SK-N-SH (cell line): ENCODE measurements at regions not wholly inside any gene's neighbourhood (a gene's known extent, or its start where the extent isn't known, plus 50 kb on each side); places are given as distances from the start of the nearest gene placed in this dataset.

Source experiments
- CTCF ChIA-PET: fragments of 300-600, 350-600 bp; formaldehyde crosslinking; extraction: SDS; loops from one replicate; lab custom pipeline; 2021; lab: Yijun Ruan, JAX
- POLR2A ChIA-PET: fragments of 350-600 bp; sonication (Branson Sonifier 250); formaldehyde crosslinking; extraction: SDS; loops from one replicate; lab custom pipeline; 2020; ENCODE audit warnings: antibody characterized with exemption, inconsistent platforms; lab: Yijun Ruan, JAX
- DNase-seq: peaks from one replicate; pipeline ENCODE4 v3.0.0; 2012
- H2AFZ ChIP-seq: fragments of 200-600 bp; sonication (generic); 2 replicates; pipeline ENCODE4 v1.8.1; 2016; ENCODE audit warnings: antibody characterized with exemption, mild to moderate bottlenecking, low read depth
- H3F3A ChIP-seq: fragments of 200-600 bp; sonication (generic); replicated peaks from 2 replicates; pipeline ENCODE3; 2016; ENCODE audit warnings: antibody characterized with exemption, mild to moderate bottlenecking; ENCODE audit not compliant: insufficient read depth
- H3K27ac ChIP-seq, 2 experiments: fragments of 200-500 bp in 1 of 2; fragments of 200-600 bp in 1 of 2; sonication (Bioruptor generic) in 1 of 2; sonication (generic), shearing (Covaris generic) in 1 of 2; 2 replicates each; pipeline versions ENCODE4 v1.5.1 to v1.6.1; 2014 to 2016; ENCODE audit warnings: low read depth in 2 of 2, inconsistent platforms in 1 of 2, low read length in 1 of 2, mild to moderate bottlenecking in 1 of 2, mixed read lengths in 1 of 2
- H3K27me3 ChIP-seq: fragments of 200-600 bp; sonication (generic), shearing (Covaris generic); 2 replicates; pipeline ENCODE4 v1.6.1; 2016; ENCODE audit warnings: mixed run types; ENCODE audit not compliant: insufficient read depth
- H3K36me3 ChIP-seq, 2 experiments: fragments of 200-500 bp in 1 of 2; fragments of 200-600 bp in 1 of 2; sonication (Bioruptor generic) in 1 of 2; sonication (generic) in 1 of 2; replicated peaks in 1 of 2; 2 replicates each; pipeline versions ENCODE3 to v1.5.1; 2014 to 2016; ENCODE audit warnings: low read length in 1 of 2, mild to moderate bottlenecking in 1 of 2; ENCODE audit not compliant: insufficient read depth in 2 of 2, control insufficient read depth in 1 of 2
- H3K4me1 ChIP-seq, 2 experiments: fragments of 200-500 bp in 1 of 2; fragments of 200-600 bp in 1 of 2; sonication (Bioruptor generic) in 1 of 2; sonication (generic), shearing (Covaris generic) in 1 of 2; 2 replicates each; pipeline versions ENCODE4 v1.5.1 to v1.6.1; 2014 to 2016; ENCODE audit warnings: low read depth in 1 of 2, low read length in 1 of 2, mixed run types in 1 of 2; ENCODE audit not compliant: insufficient read depth in 2 of 2, control insufficient read depth in 1 of 2
- H3K4me2 ChIP-seq: fragments of 200-600 bp; sonication (generic), shearing (Covaris generic); 2 replicates; pipeline ENCODE4 v1.6.1; 2017; ENCODE audit warnings: mixed run types
- H3K4me3 ChIP-seq, 2 experiments: fragments of 200-500 bp in 1 of 2; fragments of 200-600 bp in 1 of 2; sonication (Bioruptor generic) in 1 of 2; sonication (generic), shearing (Covaris generic) in 1 of 2; 2 replicates each; pipeline versions ENCODE4 v1.5.1 to v1.8.1; 2014 to 2016; ENCODE audit warnings: low read depth in 2 of 2, inconsistent platforms in 1 of 2, low read length in 1 of 2, mild to moderate bottlenecking in 1 of 2, mixed read lengths in 1 of 2, moderate library complexity in 1 of 2
- H3K79me2 ChIP-seq: fragments of 200-600 bp; sonication (generic); 2 replicates; pipeline ENCODE4 v1.8.1; 2017; ENCODE audit warnings: mild to moderate bottlenecking; ENCODE audit not compliant: insufficient read depth
- H3K9ac ChIP-seq: fragments of 200-600 bp; sonication (generic); 2 replicates; pipeline ENCODE4 v1.6.1; 2017; ENCODE audit warnings: mixed run types
- H3K9me2 ChIP-seq: fragments of 200-600 bp; sonication (generic); 2 replicates; pipeline ENCODE4 v1.6.1; 2017; ENCODE audit warnings: mixed run types
- H3K9me3 ChIP-seq: fragments of 200-600 bp; sonication (generic); 2 replicates; pipeline ENCODE4 v1.6.1; 2017; ENCODE audit warnings: mixed run types, mild to moderate bottlenecking, moderate library complexity
- H4K20me1 ChIP-seq: fragments of 200-600 bp; sonication (generic); 2 replicates; pipeline ENCODE4 v1.6.1; 2017; ENCODE audit warnings: mild to moderate bottlenecking, mixed run types; ENCODE audit not compliant: insufficient read depth
- ELF1 ChIP-seq: IDR thresholded peaks from 2 replicates; pipeline ENCODE4 v1.4.0; 2012
- EP300 ChIP-seq, 2 experiments: IDR thresholded peaks; 2 replicates each; pipeline versions ENCODE4 v1.4.0 to v1.6.1; 2012; ENCODE audit warnings: borderline replicate concordance in 1 of 2, low read depth in 1 of 2, low read length in 1 of 2
- FOSL2 ChIP-seq: IDR thresholded peaks from 2 replicates; pipeline ENCODE4 v1.4.0; 2012; ENCODE audit warnings: low read depth, mild to moderate bottlenecking, moderate library complexity, borderline replicate concordance
- FOXM1 ChIP-seq: IDR thresholded peaks from 2 replicates; pipeline ENCODE4 v1.4.0; 2012; ENCODE audit warnings: low read depth, mild to moderate bottlenecking
- GATA2 ChIP-seq: sonication (generic); formaldehyde crosslinking; IDR thresholded peaks from 2 replicates; pipeline ENCODE4 v1.5.0; 2020; ENCODE audit warnings: mild to moderate bottlenecking, missing genetic modification reagents
- MAX ChIP-seq: IDR thresholded peaks from 2 replicates; pipeline ENCODE4 v1.4.0; 2012; ENCODE audit warnings: low read depth
- MEF2A ChIP-seq: IDR thresholded peaks from 2 replicates; pipeline ENCODE4 v1.4.0; 2012; ENCODE audit warnings: low read depth, borderline replicate concordance
- NFIC ChIP-seq: IDR thresholded peaks from 2 replicates; pipeline ENCODE4 v1.4.0; 2012; ENCODE audit warnings: borderline replicate concordance
- RCOR1 ChIP-seq: fragments of 150-350 bp; IDR thresholded peaks from 2 replicates; pipeline ENCODE4 v1.6.1; 2017; ENCODE audit warnings: antibody characterized with exemption, low read length
- REST ChIP-seq: IDR thresholded peaks from 2 replicates; pipeline ENCODE4 v1.6.1; 2012; ENCODE audit warnings: mild to moderate bottlenecking, low read depth, low read length, moderate library complexity
- RXRA ChIP-seq: IDR thresholded peaks from 2 replicates; pipeline ENCODE4 v1.4.0; 2012; ENCODE audit warnings: low read depth, mild to moderate bottlenecking, borderline replicate concordance
- SIN3A ChIP-seq: IDR thresholded peaks from 2 replicates; pipeline ENCODE4 v1.6.1; 2012; ENCODE audit warnings: low read depth, mild to moderate bottlenecking, low read length, moderate library complexity, borderline replicate concordance
- SMC3 ChIP-seq: IDR thresholded peaks from 2 replicates; pipeline ENCODE4 v1.6.1; 2012; ENCODE audit warnings: low read depth, low read length, improper control_type of control experiment
- TAF1 ChIP-seq: IDR thresholded peaks from 2 replicates; pipeline ENCODE4 v1.6.1; 2012; ENCODE audit warnings: low read depth, mild to moderate bottlenecking, low read length, moderate library complexity, borderline replicate concordance
- USF1 ChIP-seq: IDR thresholded peaks from 2 replicates; pipeline ENCODE4 v1.4.0; 2012; ENCODE audit warnings: low read depth, borderline replicate concordance
- YY1 ChIP-seq: IDR thresholded peaks from 2 replicates; pipeline ENCODE4 v1.4.0; 2012; ENCODE audit warnings: low read depth, mild to moderate bottlenecking
- ZBTB33 ChIP-seq: IDR thresholded peaks from 2 replicates; pipeline ENCODE4 v1.4.0; 2012; ENCODE audit warnings: low read depth, borderline replicate concordance
- WGBS: methylation state at CpG from one replicate; pipeline ENCODE4 v1.1.6; 2017; ENCODE audit warnings: low lambda C conversion rate; 5-methylcytosine and 5-hydroxymethylcytosine counted together
- TF ChIP-seq, protein P1 (sequence below): fragments of 200-600 bp; sonication (generic); IDR thresholded peaks from 2 replicates; pipeline ENCODE4 v1.6.1; 2017; ENCODE audit warnings: antibody characterized with exemption, mild to moderate bottlenecking, moderate library complexity

GRCh38 chr1:233435622-233436021, 108.1 kb downstream of the MAP3K21 start:
- H3K9me3 ChIP-seq = no peaks in the 10 kb centered on the region
- H2AFZ ChIP-seq = no peak overlapping the region
- H3F3A ChIP-seq = no peaks in the 10 kb centered on the region
- no peak overlapping the region for H3K4me3 ChIP-seq
- DNase-seq = no peak
- CTCF ChIA-PET = interaction anchor here (1.0 to 1.3 kb wide), 2 partner anchors 10 to 676 kb away, joined by 3 to 4 read pairs; no protein-coding TSS in a partner anchor
- no peaks in the 10 kb centered on the region for H3K36me3 ChIP-seq
- no peak overlapping the region for H3K27ac ChIP-seq
- TF ChIP-seq NFIC = no peak
- TF ChIP-seq REST = no peak
- TF ChIP-seq YY1 = no peak
- TF ChIP-seq ELF1 = no peak
- no peak for TF ChIP-seq TAF1
- TF ChIP-seq SMC3 = no peak
- no peak for TF ChIP-seq EP300 (IDR thresholded peaks at IDR 0.05; ENCODE audit: borderline replicate concordance in 1 of 2, low read depth in 1 of 2, low read length in 1 of 2)
- TF ChIP-seq FOSL2 = no peak
- no peak for TF ChIP-seq ZBTB33
- no peak for TF ChIP-seq RCOR1
- TF ChIP-seq GATA2 (CRISPR knock-in tag) = no peak
- TF ChIP-seq USF1 = no peak
- TF ChIP-seq RXRA = no peak
- no peak for TF ChIP-seq MEF2A
- TF ChIP-seq, protein P1, sequence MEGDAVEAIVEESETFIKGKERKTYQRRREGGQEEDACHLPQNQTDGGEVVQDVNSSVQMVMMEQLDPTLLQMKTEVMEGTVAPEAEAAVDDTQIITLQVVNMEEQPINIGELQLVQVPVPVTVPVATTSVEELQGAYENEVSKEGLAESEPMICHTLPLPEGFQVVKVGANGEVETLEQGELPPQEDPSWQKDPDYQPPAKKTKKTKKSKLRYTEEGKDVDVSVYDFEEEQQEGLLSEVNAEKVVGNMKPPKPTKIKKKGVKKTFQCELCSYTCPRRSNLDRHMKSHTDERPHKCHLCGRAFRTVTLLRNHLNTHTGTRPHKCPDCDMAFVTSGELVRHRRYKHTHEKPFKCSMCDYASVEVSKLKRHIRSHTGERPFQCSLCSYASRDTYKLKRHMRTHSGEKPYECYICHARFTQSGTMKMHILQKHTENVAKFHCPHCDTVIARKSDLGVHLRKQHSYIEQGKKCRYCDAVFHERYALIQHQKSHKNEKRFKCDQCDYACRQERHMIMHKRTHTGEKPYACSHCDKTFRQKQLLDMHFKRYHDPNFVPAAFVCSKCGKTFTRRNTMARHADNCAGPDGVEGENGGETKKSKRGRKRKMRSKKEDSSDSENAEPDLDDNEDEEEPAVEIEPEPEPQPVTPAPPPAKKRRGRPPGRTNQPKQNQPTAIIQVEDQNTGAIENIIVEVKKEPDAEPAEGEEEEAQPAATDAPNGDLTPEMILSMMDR = no peak
- TF ChIP-seq FOXM1 = no peak
- no peak for TF ChIP-seq SIN3A
- TF ChIP-seq MAX = no peak
- no peak overlapping the region for H3K9ac ChIP-seq
- H3K79me2 ChIP-seq = no peaks in the 10 kb centered on the region
- no peaks in the 10 kb centered on the region for H3K27me3 ChIP-seq
- no peaks in the 10 kb centered on the region for H4K20me1 ChIP-seq
- whole genome bisulfite sequencing = 63% methylated on average over 1 of the region's 1 CpG
- H3K4me1 ChIP-seq = no peaks in the 10 kb centered on the region
- H3K9me2 ChIP-seq = no peaks in the 10 kb centered on the region
- H3K4me2 ChIP-seq = no peak overlapping the region
- POLR2A ChIA-PET = no interaction called here
